ENCODE measurements at regions not wholly inside any gene's neighbourhood (a gene's known extent, or its start where the extent isn't known, plus 50 kb on each side); places are given as distances from the start of the nearest gene placed in this dataset.
A peak's percentile ranks its signal among the peaks of the same experiment; 100 is the strongest.

- H3K36me3 ChIP-seq (ENCODE audit: control insufficient read depth, insufficient read depth, low read length), result no peaks in the 10 kb centered on the region
- H3K4me3 ChIP-seq (ENCODE audit: low read depth, low read length), result no peak overlapping the region
- no peaks in the 10 kb centered on the region for H3K27me3 ChIP-seq (ENCODE audit: control insufficient read depth, insufficient read depth, low read length)
- no peak for DNase-seq (ENCODE audit: low read depth)
- TF ChIP-seq CTCF (IDR thresholded peaks at IDR 0.05; ENCODE audit: insufficient read depth, low read length, poor library complexity, severe bottlenecking), result peak; percentile 37
Measured at GRCh38 chr22:22109693-22110466, 127.3 kb upstream of the TOP3B start.

- DNase-seq (ENCODE audit: low read depth), result no peak
- no peaks in the 10 kb centered on the region for H3K36me3 ChIP-seq (ENCODE audit: control insufficient read depth, insufficient read depth, low read length)
- TF ChIP-seq CTCF (IDR thresholded peaks at IDR 0.05; ENCODE audit: insufficient read depth, low read length, poor library complexity, severe bottlenecking), result no peak
- H3K4me3 ChIP-seq (ENCODE audit: low read depth, low read length), result no peak overlapping the region
- H3K27me3 ChIP-seq (ENCODE audit: control insufficient read depth, insufficient read depth, low read length), result peaks cover 3% of the 10 kb centered on the region
Measured at GRCh38 chr22:22106855-22107254, 124.3 kb upstream of the TOP3B start.

- no peak overlapping the region for H3K4me3 ChIP-seq (ENCODE audit: low read depth, low read length)
- no peak for TF ChIP-seq CTCF (IDR thresholded peaks at IDR 0.05; ENCODE audit: insufficient read depth, low read length, poor library complexity, severe bottlenecking)
- peaks cover 3% of the 10 kb centered on the region for H3K27me3 ChIP-seq (ENCODE audit: control insufficient read depth, insufficient read depth, low read length)
- no peak for DNase-seq (ENCODE audit: low read depth)
- no peaks in the 10 kb centered on the region for H3K36me3 ChIP-seq (ENCODE audit: control insufficient read depth, insufficient read depth, low read length)
Measured at GRCh38 chr22:22105364-22105763, 122.8 kb upstream of the TOP3B start.

- Histone ChIP-seq H3K36me3 (ENCODE audit: control insufficient read depth, insufficient read depth, low read length) (no peaks in the 10 kb centered on the region), H3K27me3 (ENCODE audit: control insufficient read depth, insufficient read depth, low read length) (peaks cover 3% of the 10 kb centered on the region), H3K4me3 (ENCODE audit: low read depth, low read length) (no peak overlapping the region)
- DNase-seq (ENCODE audit: low read depth), result no peak
- peak; percentile 38 for TF ChIP-seq CTCF (IDR thresholded peaks at IDR 0.05; ENCODE audit: insufficient read depth, low read length, poor library complexity, severe bottlenecking)
Measured at GRCh38 chr22:22103078-22103875, 120.7 kb upstream of the TOP3B start.

- Histone ChIP-seq H3K27me3 (ENCODE audit: control insufficient read depth, insufficient read depth, low read length) (peaks cover 5% of the 10 kb centered on the region), H3K36me3 (ENCODE audit: control insufficient read depth, insufficient read depth, low read length) (no peaks in the 10 kb centered on the region), H3K4me3 (ENCODE audit: low read depth, low read length) (no peak overlapping the region)
- TF ChIP-seq CTCF (IDR thresholded peaks at IDR 0.05; ENCODE audit: insufficient read depth, low read length, poor library complexity, severe bottlenecking), result peak; percentile 64
- DNase-seq (ENCODE audit: low read depth), result no peak
Measured at GRCh38 chr22:22099833-22100812, 117.5 kb upstream of the TOP3B start.

Data from kidney epithelial cell (primary cell).